DMS53 treated with DMSO at 0.1 percent for 48 hours (cell line): ENCODE measurements at regions not wholly inside any gene's neighbourhood (a gene's known extent, or its start where the extent isn't known, plus 50 kb on each side); places are given as distances from the start of the nearest gene placed in this dataset.

Source experiments
- DNase-seq: peaks from one replicate; lab custom pipeline; 2025; ENCODE audit not compliant: unreplicated experiment; lab: John Stamatoyannopoulos, UW

DNA sequence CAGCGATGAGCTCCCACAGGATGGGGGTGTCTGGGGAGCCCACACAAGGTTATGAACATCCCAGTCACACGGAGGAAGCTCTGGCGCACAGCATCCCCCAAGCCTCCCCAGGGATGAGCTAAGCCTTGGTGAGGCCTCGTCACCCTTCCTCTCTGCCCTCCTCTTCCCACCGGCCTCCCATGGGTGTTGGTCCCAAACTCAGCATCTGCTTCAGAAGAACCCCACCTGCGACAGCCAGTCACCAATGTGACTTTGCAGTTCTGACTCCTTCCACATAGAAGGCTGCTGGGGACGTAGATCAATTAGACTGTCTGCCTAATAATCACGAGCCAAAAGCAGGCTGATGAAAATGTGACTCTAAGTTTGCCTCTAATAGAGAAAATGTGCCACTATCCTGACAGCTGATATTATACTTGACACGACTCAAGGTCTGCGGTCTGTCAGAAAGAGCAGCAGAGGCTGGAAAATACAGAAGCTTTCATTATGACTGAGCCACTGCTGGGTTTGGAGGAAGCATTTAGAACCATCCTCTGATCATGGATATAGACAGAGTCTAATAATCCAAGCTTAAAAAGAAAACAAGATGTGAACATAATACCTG lies 116.0 kb upstream of the PFKP start:
- DNase-seq: no peak

GRCh38 chr10:2950546-2950945 lies 116.8 kb upstream of the PFKP start:
- DNase-seq: no peak

DNA sequence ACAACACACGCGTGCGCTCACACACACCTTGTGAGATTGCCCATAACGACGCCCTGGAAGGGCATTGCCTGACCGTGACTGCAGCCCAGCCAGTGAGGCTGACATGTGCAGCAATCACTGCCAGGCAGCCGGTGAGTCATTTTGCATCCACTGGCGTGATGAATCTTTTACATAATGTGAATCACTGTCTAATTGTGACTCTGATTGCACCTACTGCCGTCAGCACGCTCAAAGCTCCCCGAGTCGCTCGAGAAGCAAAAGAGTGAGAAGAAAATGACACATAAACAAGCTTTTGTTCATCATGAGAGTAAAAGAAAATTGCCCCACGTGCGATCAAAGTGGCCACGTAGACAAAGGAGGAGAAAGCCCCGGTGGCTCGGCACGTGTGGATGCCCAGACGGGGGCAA lies 117.4 kb upstream of the PFKP start:
- DNase-seq: no peak

GRCh38 chr10:2949221-2949947 lies 118.0 kb upstream of the PFKP start:
- no peak for DNase-seq

GRCh38 chr10:2948127-2948854 lies 119.1 kb upstream of the PFKP start:
- no peak for DNase-seq

DNA sequence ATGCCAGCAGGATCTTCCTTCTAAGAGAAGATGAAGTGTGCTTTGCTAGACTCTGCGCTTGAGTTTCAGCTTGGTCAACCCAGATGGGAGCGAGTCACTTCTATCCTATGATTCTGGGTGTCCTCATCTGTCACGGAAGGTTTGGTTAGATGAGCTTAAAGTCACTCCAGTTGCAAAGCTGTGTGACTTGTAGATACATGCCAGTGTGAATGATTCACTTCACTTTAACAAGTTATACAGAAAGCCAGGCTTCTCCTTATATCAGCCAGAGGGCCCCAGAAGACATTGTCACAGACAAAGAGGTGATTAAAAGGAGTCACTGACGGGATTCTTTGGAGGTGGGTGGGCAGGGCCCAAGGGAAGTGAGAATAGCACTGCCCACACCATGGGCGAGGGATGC lies 122.6 kb upstream of the PFKP start:
- DNase-seq: no peak

DNA sequence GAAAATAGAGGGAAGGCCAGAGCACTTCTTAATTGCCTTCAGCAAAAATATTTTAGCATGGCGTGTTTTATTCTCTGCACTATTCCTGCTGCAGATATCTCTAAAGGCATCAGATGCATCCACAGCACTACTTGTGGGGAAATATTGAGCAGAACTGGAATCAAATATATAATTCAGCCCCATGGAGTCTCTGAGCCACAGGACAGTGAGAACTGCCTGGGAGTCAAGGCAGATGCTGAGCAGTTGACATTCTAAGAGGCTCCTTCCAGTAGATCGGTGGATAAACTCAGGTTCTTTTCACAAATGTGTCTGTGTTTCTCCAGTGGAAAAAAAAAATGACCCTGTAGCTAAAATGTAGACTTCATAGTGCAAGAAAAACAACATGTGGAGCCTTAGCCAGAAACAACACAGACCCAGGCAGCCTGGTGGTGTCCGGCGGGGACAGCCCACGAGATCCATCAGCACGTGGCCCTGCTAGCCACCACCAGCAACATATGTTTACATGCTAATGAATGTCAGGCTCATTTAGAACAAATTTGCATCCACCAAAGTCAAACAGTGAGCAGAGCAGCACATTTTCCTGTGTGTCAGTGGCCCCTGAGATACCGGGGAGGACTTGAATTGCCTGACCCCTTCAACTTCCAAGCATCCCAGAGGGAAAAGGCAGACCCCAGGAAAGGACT lies 123.3 kb upstream of the PFKP start:
- DNase-seq: no peak

- DNase-seq: no peak
Observed at GRCh38 chr10:2942938-2943337, 124.4 kb upstream of the PFKP start.

DNA sequence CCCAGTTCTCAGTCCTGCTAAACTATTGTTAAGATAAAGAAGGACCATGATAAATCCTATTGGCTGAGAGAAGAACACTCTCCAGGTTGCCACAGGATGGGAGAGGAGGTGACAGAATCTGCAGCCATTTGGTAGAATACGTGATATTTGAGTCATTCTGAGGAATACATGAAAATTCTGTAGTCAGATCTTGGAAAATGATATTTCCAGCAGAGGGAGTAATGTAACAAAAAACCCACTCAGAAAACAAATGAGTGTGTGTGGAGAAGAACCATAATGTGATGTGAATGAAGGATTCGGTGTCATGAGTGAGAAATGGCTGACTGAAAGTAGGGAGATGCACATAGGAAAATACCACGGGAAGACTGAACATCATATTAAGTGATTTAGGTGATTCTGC lies 128.5 kb upstream of the PFKP start:
- no peak for DNase-seq

DNA sequence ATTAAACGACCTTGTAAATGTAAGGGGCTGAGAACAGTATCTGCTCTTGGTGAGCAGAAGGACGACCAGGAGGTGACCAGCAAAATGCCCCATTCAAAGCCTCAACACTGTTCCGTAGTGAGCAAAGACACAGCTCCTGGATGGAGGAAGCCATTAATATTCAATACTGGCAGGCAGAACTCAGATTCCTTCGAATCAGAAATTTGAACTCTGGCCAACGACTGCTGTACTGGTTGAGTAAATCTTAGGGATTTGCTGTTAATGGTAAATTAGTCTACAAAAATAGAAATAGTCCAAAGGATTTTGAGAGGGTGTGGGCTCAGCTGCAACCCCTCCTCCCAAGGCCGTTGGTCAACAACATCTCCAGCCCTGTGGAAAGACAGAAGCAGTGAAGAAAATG lies 130.5 kb upstream of the PFKP start:
- DNase-seq: no peak

DNA sequence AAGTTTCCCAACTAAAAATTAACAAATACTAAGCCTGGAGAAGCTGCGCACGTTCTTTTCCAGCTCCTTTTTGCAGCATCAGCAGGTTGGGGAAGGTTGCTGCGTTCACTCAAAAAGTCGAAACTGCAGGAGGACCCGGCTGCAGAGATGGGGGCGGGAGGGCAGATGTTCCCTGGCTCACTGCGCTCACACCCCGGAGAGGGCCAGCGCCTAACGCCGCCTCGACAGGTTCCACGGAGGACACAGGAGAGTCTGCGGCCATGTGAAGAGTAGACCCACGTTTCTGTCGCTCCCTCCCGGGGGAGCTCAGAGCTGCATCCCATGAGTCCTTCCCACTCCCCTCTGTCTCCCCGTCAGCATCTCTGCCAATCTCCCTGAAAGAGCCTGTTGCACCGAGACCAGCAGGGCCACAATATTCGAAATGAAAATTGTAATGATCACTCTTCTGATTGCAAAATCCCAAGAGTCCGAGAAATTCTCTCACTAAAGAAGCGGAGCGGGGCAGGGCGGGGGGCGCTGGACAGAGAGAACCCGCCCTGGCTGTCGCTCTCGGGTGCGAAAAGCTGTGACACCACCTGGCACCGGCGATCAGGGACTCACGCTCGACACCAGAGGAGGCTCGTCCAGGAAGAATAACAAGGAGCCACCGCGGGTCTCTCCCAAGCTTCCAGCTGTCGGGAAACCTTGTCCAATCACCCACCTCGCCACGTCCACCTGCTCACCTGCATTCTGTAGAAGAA lies 131.5 kb upstream of the PFKP start:
- no peak for DNase-seq

- DNase-seq: no peak
Observed at GRCh38 chr10:2933924-2934323, 133.4 kb upstream of the PFKP start.

DNA sequence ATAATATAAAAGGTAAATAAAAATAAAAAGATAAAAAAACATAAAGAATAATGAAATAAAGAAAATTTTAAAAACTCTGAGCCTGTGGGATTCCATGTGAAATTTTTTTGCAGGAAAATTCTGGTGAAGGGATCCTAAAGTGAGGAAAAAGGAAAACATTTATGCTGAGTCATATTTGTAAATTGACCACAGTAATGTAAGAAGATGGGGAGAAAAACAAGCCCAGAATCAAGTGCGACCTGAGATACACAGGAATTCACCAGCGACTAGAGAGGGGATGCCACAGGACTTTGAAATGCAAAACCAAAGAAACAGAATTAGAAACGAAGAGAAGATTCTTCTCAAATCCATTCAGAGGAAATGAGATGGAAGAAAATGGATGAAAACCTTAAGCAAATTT lies 133.8 kb upstream of the PFKP start:
- DNase-seq: no peak

DNA sequence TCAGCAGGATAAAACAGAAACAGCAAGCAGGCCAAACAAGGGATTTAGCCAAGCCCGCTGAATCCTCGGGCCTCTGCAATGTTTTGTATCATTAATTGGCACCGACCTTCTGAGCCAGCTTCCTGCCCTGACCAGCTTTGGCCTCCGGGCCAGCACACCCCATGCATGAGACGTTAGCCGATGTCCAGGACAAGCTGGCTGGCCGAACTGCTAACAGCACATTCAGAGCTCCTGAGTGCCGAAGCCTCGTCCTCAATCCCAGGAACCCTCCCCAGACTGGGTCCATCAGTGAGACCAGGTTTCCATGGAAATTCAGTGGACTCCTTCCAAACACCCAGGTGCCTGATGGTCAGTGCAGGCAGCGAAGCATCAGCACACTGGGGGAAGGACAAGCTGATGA lies 134.3 kb upstream of the PFKP start:
- no peak for DNase-seq

DNA sequence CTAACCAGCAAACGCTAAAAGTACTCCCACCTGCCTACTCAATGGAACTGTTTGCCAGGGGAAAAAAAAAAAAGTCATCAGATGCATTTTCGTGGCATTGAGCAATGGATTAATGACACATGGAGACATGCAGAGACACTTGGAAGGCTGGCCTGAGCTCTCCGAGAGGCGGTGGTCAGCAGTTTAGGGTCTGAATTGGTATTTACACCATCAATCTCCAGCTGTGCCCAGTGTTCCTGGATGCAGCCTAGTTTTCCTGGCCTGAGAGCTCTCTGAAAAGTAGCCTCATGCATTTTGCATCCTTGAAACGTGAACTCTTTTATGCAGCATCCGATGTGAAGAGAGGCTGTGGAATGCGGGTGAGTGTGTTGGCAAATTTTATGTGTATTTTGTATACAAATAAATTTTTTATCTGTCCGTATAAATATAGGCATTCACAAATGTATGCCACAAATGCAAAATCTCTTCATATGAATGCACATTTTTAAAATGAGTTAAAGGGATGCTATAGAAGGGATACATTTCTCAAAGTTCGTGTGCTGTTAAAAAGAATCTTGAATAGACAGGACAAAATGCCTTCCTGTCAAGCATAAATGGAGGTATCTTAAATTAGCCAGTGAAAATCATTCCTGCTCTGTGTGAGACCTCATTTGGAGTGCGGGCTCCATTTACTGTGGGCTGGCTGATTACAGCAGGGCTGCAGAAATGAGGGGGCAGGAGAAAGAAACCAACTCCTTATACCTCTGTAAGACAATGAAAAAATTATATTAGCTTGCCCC lies 137.7 kb upstream of the PFKP start:
- no peak for DNase-seq

GRCh38 chr10:2927958-2928840 lies 139.1 kb upstream of the PFKP start:
- peak; percentile 50 for DNase-seq

- DNase-seq: no peak
Observed at GRCh38 chr10:2926918-2927660, 140.3 kb upstream of the PFKP start.

DNA sequence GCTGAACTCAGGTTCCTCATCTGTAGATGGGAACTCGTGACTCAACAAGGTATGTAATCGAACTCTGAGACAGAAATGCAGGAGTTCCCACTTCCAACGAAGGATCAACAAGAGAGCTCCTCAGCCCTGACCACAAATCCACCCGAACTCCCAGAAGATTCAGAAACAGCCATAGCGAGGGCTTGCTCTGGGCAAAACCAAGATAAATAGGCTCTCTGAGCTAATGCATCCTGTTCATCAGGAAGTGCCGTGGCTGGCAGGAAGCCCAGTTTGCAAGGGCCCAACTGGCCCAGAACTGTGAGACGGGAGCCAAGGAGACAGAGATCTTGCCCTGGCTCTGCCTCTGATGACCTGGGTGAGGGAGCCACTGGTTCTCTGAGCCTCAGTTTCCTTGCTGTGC lies 141.7 kb upstream of the PFKP start:
- DNase-seq: no peak

GRCh38 chr10:2924431-2924830 lies 142.9 kb upstream of the PFKP start:
- DNase-seq: no peak
